ENCODE measurements at regions not wholly inside any gene's neighbourhood (a gene's known extent, or its start where the extent isn't known, plus 50 kb on each side); places are given as distances from the start of the nearest gene placed in this dataset.

DNA sequence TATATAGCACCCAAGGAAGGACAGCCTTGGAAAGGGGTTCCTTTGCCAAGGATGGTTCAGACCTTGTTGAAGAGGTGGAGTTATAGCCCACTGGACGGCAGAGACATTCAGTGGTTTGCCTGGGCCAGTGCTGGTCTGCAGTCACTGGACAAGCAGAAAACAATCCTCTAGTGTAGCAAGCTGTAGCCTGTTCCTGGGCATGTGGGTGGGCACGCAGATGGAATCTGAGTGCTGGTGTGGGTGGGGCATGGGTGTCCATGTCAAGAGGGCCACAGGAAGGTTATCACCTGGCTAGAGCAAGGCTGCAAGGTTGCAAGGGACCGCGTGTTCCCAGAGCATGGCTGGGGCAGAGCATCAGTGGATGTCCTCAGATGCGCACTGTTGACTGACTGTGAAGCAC lies 244.7 kb downstream of the PTPRU start (continued):
- TF ChIP-seq ZBTB33 (IDR thresholded peaks at IDR 0.05; ENCODE audit: extremely low read depth, insufficient replicate concordance, low read length) (no peak), CBX3 (IDR thresholded peaks at IDR 0.05; ENCODE audit: low read depth) (no peak), MAX (IDR thresholded peaks at IDR 0.05) (no peak), FOSL1 (IDR thresholded peaks at IDR 0.05; ENCODE audit: low read depth) (no peak), SRF (IDR thresholded peaks at IDR 0.05; ENCODE audit: low read depth) (no peak), SP1 (IDR thresholded peaks at IDR 0.05; ENCODE audit: low read depth) (no peak), POLR2AphosphoS5 (IDR thresholded peaks at IDR 0.05; ENCODE audit: low read depth, low read length) (no peak), ZNF274 (IDR thresholded peaks at IDR 0.05; ENCODE audit: low read depth, low read length) (no peak)

- Histone ChIP-seq H3K27ac (ENCODE audit: low read depth, low read length) (no peak overlapping the region), H3K27me3 (ENCODE audit: insufficient read depth, low read length) (peaks cover 72% of the 10 kb centered on the region), H3K4me3 (replicated peaks in 1 of 2; ENCODE audit: low read depth in 1 of 2, low read length in 2 of 2) (no peak overlapping the region), H3K9me2 (ENCODE audit: insufficient read depth) (no peaks in the 10 kb centered on the region), H3K9ac (ENCODE audit: low read length) (no peak overlapping the region), H3K9me3 (ENCODE audit: control insufficient read depth in 1 of 2, insufficient read depth in 1 of 2, low read depth in 1 of 2, low read length in 2 of 2) (no peaks in the 10 kb centered on the region), H3K79me2 (ENCODE audit: insufficient read depth, low read length) (no peaks in the 10 kb centered on the region), H4K20me1 (ENCODE audit: insufficient read depth) (no peaks in the 10 kb centered on the region), H3K4me2 (ENCODE audit: low read length) (no peak overlapping the region), H2AFZ (ENCODE audit: low read depth, low read length, poor library complexity, severe bottlenecking) (no peak overlapping the region), H3K4me1 (ENCODE audit: control insufficient read depth in 1 of 2, insufficient read depth in 2 of 2, low read length in 2 of 2) (no peaks in the 10 kb centered on the region), H3K36me3 (ENCODE audit: control insufficient read depth in 1 of 2, insufficient read depth in 2 of 2, low read length in 2 of 2) (no peaks in the 10 kb centered on the region)
- ATAC-seq (no peak), DNase-seq (ENCODE audit: low read depth, low spot score) (no peak)
- intact Hi-C loops (cut with micrococcal nuclease) = no loop called here
- ChIA-PET RAD21 (ENCODE audit: low non-redundant PET in 1 of 2, low total read pairs in 2 of 2, uncharacterized antibody in 2 of 2, unreplicated experiment in 2 of 2) (no interaction called here), CTCF (no interaction called here), POLR2A (no interaction called here)
- BruUV-seq (replicated peaks) = no TSS peak
- TF ChIP-seq TCF7L2 (IDR thresholded peaks at IDR 0.05; ENCODE audit: borderline replicate concordance, extremely low read depth, insufficient read depth, insufficient read length) (no peak), RAD21 (IDR thresholded peaks at IDR 0.05; ENCODE audit: low read depth) (no peak), EZH2 (IDR thresholded peaks at IDR 0.05) (no peak)
Observed at GRCh38 chr1:29478879-29479278, 242.6 kb downstream of the PTPRU start.

Data from HCT116 (cell line).